ENCODE measurements at regions not wholly inside any gene's neighbourhood (a gene's known extent, or its start where the extent isn't known, plus 50 kb on each side); places are given as distances from the start of the nearest gene placed in this dataset.

DNA sequence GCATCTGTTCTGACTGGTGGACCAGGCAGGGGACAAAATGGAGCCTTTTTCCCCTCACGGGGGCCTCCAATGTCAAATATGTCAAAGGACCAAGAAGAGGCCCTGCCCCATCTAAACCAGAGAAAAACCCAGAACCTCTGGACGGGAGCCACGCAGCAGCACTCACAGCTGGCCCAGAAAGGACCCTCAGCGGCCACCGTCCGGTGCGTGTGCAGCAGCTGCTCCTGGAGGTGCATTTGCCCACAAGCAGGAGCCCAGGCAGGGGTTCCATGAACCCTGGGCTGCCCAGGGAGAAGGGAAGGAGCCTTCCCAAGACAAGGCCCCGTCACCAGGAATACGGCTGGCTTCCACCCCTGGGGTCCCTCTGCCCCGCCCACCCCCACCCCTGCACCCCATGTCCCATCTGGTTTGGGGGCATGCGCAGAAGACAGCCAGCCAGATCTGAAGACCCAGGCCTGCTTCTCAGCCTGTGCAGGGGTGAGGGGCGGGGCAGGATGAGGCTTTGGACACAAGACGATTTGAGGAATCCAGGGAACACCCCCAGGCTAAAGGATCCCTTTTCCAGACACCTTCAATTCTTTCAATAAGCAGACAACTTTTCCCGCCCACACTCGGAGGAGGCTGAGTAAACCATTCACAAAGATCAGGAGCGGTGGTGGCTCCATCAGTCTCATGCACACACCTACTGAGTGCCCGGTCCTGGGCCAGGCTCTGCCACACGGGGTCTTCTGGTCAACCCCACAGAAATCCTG is 423.1 kb downstream of the SHANK2 start:
- TF ChIP-seq POLR2A (IDR thresholded peaks at IDR 0.05), result no peak
- TF ChIP-seq, protein P1, sequence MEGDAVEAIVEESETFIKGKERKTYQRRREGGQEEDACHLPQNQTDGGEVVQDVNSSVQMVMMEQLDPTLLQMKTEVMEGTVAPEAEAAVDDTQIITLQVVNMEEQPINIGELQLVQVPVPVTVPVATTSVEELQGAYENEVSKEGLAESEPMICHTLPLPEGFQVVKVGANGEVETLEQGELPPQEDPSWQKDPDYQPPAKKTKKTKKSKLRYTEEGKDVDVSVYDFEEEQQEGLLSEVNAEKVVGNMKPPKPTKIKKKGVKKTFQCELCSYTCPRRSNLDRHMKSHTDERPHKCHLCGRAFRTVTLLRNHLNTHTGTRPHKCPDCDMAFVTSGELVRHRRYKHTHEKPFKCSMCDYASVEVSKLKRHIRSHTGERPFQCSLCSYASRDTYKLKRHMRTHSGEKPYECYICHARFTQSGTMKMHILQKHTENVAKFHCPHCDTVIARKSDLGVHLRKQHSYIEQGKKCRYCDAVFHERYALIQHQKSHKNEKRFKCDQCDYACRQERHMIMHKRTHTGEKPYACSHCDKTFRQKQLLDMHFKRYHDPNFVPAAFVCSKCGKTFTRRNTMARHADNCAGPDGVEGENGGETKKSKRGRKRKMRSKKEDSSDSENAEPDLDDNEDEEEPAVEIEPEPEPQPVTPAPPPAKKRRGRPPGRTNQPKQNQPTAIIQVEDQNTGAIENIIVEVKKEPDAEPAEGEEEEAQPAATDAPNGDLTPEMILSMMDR (IDR thresholded peaks at IDR 0.05), result no peak
